Superior temporal gyrus (tissue), 1 donor: ENCODE measurements at regions not wholly inside any gene's neighbourhood (a gene's known extent, or its start where the extent isn't known, plus 50 kb on each side); places are given as distances from the start of the nearest gene placed in this dataset.
"Not testable (repeated sequence)": the region's sequence is repeated elsewhere in the genome, so short reads cannot be mapped to it uniquely, and the experiment has no call there.

Experiments used
- DNase-seq: peaks from one replicate; pipeline ENCODE4 v3.0.0-alpha.2; 2016; ENCODE audit errors: extremely low spot score

GRCh38 chrX:1852082-1852481 lies 237.2 kb downstream of the ASMT start:
- DNase-seq, result no peak

DNA sequence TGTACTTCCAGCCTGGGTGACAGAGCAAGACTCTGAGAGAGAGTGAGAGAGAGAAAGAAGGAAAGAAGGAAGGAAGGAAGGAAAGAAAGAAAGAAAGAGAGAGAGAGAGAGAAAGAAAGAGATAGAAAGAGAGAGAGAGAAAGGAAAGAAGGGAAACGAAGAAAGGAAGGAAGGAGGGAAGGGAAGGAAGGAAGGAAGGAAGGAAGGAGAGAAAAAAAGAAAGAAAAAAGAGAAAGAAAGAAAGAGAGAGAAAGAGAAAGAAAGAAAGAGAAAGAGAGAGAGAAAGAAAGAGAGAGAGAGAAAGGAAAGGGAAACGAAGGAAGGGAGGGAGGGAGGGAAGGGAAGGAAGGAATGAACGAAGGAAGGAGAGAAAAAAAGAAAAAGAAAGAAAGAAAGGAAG lies 238.6 kb downstream of the ASMT start:
- DNase-seq, result no peak

DNA sequence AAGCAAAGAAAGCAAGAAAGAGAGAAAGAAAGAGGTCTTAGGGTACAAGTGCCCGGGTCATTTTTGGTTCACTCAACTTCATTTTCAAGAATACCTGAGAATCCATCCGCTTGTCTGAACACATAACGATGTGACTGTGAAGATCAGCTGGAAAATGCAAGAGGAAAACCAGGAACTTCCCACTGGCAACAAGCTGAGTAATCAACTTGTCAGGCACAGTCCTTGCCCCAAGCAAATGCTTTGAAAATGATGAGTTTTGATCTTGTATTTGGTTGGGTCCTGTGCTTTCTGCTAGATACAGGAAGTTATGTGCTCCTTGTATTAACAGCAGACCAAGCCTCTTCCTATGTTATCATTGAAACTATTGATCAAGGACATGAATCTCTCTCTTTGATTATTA lies 239.1 kb downstream of the ASMT start:
- no peak for DNase-seq

DNA sequence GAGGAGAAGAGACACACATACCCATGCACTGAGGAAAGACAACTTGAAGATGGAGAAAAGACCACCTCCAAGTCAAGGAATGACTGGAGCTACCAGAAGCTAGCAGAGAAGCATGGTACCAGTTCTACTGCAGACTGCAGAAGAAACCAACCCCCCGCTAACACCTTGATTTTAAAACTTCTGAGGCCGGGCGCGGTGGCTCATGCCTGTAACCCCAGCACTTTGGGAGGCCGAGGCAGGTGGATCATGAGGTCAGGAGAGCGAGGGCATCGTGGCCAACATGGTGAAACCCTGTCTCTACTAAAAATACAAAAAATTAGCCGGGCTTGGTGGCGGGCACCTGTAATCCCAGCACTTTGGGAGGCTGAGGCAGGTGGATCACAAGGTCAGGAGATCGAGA lies 240.0 kb downstream of the ASMT start:
- DNase-seq, result not testable (repeated sequence)

- not testable (repeated sequence) for DNase-seq
Observed at GRCh38 chrX:1859266-1859665, 244.4 kb downstream of the ASMT start.

GRCh38 chrX:1860936-1861594 lies 246.2 kb downstream of the ASMT start:
- DNase-seq, result no peak

DNA sequence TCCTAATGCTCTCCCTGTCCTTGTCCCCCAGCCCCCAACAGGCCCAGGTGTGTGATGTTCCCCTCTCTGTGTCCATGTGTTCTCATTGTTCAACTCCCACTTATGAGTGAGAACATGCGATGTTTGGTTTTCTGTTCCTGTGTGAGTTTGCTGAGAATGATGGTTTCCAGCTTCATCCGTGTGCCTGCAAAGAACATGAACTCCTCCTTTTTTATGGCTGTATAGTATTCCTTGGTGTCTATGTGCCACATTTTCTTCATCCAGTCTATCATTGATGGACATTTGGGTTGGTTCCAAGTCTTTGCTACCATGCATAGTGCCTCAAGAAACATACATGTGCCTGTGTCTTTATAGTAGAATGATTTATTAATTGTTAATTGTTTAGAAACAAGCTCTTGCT lies 249.1 kb downstream of the ASMT start:
- not testable (repeated sequence) for DNase-seq

GRCh38 chrX:1870421-1870820 lies 255.6 kb downstream of the ASMT start:
- DNase-seq, result no peak

DNA sequence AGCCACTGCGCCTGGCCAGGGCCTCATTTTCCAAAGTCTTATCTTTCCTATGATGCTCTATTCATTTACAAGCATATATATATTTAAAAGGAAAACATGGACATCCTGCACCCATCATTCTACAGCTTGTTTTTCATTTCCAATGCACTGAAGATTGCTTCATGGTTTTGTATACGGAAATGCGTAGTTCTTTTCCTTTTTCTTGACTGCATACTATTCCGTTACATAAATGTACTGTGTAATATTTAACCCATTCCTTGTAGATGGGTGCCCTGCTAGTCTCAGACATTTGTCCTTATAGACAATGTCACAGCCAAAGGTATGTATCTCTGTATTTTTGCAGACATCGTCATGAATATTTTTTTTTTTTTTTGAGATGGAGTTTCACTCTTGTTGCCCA lies 257.0 kb downstream of the ASMT start:
- DNase-seq, result no peak

DNA sequence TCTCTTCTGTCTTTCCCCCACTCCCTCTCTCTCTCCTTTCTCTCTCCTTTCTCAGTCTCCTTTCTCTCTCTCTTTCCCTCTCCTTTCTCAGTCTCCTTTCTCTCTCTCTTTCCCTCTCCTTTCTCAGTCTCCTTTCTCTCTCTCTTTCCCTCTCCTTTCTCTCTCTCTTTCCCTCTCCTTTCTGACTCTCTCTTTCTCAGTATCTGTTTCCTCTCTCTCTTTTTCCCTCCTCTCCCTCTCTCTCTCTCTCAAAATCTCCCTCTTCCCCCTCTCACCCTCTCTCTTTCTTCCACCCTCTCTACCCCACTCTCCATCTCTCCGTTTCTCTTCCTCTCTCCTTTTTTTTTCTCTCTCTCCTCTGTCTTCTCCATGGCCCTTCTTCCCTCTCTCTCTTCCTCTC lies 258.8 kb downstream of the ASMT start:
- DNase-seq, result no peak

GRCh38 chrX:1874416-1874815 lies 259.6 kb downstream of the ASMT start:
- no peak for DNase-seq

DNA sequence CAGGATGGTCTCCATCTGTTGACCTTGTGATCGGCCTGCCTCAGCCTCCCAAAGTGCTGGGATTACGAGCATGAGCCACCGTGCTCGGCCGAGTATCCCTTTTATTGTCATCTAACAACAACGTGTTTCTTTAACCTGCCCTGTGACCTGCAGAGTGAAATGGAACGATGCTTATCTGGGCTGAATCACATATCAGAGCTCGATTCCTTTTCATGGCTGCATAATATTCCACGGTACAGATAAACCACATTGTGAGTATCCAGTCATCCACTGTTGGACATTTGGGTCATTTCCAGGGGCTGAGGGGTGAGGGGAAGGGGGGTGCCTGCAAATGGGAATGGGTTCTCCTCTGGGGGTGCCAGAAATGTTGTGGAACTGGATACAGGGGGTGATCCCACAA lies 260.0 kb downstream of the ASMT start:
- no peak for DNase-seq

GRCh38 chrX:1876041-1876440 lies 261.2 kb downstream of the ASMT start:
- no peak for DNase-seq

- DNase-seq, result no peak
Observed at GRCh38 chrX:1877780-1878179, 262.9 kb downstream of the ASMT start.

DNA sequence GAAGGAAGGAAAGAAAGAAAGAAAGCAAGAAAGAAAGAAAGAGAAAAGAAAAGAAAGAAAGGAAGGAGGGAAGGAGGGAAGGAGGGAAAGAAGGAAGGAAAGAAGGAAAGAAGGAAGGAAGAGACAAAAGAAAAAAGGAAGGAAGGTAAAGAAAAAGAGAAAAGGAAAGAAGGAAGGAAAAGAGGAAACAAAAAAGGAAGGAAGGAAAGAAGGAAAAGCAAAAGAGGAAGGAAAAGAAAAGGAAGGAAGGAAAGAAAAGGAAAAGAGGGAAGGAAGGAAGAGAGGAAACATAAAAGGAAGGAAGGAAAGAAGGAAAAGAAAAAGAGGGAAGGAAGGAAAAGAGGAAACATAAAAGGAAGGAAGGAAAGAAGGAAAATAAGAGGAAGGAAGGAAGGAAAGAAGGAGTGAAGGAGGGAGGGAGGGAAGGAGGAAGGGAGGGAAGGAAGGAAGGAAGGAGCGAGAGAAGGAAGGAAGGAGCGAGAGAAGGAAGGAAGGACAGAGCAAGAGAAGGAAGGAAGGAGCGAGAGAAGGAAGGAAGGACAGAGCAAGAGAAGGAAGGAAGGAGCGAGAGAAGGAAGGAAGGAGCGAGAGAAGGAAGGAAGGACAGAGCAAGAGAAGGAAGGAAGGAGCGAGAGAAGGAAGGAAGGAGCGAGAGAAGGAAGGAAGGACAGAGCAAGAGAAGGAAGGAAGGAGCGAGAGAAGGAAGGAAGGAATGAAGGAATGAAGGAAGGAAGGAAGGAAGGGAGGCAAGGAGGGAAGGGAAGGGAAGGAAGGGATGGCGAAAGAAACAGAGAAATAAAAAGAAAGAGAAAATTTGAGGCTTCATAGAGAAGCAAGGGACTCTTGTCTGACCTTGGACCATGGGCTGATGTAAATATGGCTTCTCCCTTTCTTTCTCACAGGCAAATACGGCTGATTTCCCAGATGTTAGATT lies 266.3 kb downstream of the ASMT start:
- DNase-seq, result not testable (repeated sequence)

- DNase-seq, result no peak
Observed at GRCh38 chrX:1883772-1884171, 268.9 kb downstream of the ASMT start.

DNA sequence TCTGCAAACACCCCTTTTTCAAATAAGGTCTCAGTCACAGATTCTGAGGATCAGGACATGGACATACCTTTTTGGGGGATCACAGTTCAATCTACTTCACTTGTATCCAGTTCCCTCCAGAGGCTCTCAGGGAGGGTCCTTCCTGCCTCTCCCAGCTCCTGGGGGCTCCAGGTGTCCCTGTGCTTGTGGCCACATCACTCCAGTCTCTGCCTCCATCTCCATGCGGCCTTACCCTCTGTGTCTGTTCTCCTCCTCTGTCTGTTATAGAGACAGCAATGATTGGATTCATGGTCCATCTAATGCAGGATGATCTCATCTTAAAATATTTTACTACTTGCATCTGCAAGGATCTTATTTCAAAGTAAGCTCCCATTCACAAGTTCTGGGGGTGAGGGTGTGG lies 269.6 kb downstream of the ASMT start:
- DNase-seq, result no peak

DNA sequence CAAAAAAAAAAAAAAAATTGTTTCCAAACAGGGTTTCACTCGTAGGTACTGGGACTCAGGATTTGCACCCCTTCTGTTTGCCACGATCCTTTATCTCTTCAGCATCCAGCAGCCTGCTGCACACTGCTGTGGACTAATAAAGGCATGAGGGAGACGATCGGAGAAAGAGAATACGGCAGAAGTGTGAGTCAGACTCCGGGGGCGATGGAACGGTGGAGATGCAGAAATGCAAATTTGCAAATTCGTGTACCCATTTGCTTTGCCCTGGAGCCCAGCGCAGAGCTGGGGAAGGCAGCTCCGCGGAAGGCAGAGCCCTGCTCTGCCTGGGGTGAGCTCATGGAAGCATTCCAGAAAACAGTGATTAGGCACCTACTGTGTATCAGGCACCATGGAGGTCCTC lies 270.3 kb downstream of the ASMT start:
- peak; percentile 37 for DNase-seq

DNA sequence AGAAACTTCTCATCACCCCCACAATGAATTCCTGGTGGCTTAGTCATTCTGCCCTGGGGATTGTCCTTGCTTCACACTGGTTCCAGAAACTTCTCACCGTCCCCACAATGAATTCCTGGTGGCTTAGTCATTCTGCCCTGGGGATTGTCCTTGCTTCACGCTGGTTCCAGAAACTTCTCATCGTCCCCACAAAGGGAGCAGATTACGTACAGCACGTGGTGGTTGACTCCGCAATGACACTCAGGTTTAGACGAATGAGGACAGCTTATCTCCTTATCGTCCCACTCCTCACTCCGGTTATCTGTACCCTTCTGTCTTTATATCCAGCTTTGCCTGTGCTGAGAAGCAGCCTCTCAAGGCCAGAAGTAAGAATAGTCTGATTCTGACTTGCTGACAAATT lies 273.4 kb downstream of the ASMT start:
- DNase-seq, result not testable (repeated sequence)

GRCh38 chrX:1894026-1894294 lies 279.1 kb downstream of the ASMT start:
- no peak for DNase-seq

DNA sequence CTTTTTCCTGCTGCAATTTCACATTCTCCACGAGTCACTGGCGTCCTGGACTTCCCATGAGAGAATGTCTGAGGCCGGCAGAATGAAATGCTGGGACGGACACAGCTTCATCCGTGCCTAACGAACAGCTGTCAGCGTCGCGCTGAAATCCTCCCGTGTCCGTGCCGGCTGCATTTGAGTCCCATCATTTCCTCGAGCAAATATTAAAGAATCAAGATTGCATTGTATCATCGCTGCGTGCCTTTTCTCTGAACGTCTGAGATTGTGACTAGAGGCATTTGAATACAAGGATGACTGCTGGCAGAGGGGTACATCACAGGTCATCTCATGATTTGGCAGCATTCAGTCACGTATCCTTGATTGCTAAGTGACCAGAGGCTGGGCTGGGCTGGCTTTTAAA lies 279.9 kb downstream of the ASMT start:
- no peak for DNase-seq

DNA sequence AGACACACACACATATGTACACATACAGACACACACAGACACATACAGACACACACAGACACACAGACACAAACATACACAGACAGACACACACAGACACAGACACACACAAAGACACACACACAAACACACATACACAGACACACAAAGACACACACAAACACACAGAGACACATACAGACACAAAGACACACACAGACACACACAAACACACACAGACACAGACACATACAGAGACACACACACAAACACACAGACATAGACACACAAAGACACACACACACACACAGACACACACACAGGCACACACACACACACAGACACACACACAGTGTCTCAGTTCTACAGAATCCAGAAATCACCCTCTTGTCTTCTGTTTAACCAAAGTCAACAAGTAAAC lies 280.7 kb downstream of the ASMT start:
- no peak for DNase-seq

DNA sequence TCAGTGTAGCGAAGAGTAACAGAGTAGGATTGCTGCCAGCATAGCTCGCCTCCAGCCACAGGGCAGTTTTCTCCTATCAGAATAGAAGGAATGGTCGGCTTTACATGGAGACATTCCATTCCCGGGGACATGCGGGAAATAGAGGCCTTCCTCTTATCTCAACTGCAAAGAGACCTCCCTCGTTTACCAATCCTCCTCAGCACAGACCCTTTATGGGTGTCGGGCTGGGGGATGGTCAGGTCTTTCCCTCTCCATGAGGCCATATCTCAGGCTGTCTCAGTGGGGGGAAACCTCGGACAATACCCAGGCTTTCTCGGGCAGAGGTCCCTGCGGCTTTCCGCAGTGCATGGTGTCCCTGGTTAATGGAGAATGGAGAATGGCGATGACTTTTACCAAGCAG lies 285.0 kb downstream of the ASMT start:
- no peak for DNase-seq

- DNase-seq, result no peak
Observed at GRCh38 chrX:1902901-1903235, 288.0 kb downstream of the ASMT start.
